ENCODE measurements at regions not wholly inside any gene's neighbourhood (a gene's known extent, or its start where the extent isn't known, plus 50 kb on each side); places are given as distances from the start of the nearest gene placed in this dataset.

DNA sequence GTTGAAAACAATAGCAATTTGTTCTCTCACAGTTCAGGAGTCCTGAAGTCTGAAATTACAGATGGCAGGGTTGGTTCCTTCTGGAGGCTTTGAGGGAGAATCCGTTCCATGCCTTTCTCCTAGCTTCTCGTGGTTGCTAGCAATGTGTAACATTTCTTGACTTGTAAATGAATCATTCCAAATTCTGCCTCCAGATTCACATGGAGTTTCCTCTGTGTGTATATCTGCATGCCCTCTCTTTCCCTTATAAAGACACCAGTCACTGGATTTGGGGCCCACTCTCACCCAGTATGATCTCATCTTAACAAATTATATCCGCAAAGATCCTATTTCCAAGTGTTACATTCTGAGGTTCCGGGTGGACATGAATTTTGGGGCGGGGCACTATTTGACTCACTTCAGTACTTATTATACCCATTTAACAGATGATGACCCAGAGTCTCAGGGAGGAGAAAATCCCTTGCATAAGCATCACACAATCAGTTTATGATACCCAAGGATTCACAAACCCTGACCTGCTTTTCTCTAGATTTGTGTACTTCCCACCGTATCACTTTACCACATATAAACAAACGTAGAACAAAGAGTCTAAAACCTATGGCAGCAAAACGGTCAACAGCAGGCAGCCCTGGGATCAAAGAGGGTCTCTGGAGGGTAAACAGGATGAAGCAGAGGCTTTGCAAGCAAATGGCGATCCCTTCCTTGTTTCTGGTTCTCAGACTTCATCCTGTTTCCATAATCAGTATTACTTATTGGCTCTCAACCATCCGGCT lies 93.7 kb downstream of the C9orf152 start:
- Mint-ChIP-seq H3K27ac (no peak overlapping the region), H3K27me3 (no peaks in the 10 kb centered on the region), H3K36me3 (ENCODE audit: low read depth) (no peaks in the 10 kb centered on the region), H3K4me3 (no peak overlapping the region), H3K4me1 (no peaks in the 10 kb centered on the region), H3K9me3 (no peaks in the 10 kb centered on the region)
- ChIA-PET CTCF (no interaction called here), POLR2A (no interaction called here)
- no peak for DNase-seq

DNA sequence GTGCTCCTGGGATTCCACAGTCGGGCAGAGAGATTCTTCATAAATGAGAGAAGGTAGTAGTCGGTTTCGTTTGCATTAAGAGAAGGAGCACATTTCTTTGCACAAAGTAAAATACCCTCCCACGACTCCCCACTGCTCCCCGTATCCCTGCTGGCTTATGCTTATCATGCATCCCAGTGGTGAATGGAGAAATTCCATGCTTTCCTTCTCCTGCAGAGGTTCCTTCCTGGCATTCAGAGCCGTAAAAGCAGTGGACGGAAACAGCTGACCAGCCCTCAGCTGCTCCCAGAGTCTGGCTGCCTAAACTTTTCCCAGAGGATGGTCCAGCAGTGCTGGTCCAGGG lies 93.1 kb downstream of the C9orf152 start:
- no peak for DNase-seq
- Mint-ChIP-seq H3K4me3 (no peak overlapping the region), H3K9me3 (no peaks in the 10 kb centered on the region), H3K4me1 (no peaks in the 10 kb centered on the region), H3K27me3 (no peaks in the 10 kb centered on the region), H3K36me3 (ENCODE audit: low read depth) (no peaks in the 10 kb centered on the region), H3K27ac (no peak overlapping the region)
- POLR2A ChIA-PET = no interaction called here
- CTCF ChIA-PET = no interaction called here

DNA sequence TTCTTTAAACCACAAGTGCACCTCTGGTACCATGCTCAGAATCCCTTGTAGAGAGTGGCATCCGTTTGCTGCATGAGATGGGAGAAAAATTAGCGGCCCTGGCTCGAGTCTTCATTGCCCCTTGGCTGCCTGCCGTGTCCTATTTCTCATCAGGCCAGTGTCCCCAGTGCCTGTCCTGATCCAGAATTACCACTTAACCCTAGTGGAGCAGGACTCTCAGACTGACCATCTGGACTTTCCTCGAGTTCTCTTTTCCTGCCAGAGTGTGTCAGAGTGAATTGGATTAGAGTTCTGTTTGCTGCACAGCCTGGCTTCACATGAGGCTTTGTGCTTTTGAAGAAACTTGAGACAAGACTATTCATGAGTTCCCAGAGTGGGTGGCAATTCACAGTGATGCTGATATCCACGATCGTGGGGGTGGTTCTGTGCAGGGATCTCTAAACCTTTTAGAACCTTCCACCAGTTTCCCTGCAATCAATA lies 92.6 kb downstream of the C9orf152 start:
- no peaks in the 10 kb centered on the region for H3K4me1 Mint-ChIP-seq
- DNase-seq = no peak
- no peak overlapping the region for H3K27ac Mint-ChIP-seq
- H3K9me3 Mint-ChIP-seq = no peaks in the 10 kb centered on the region
- H3K27me3 Mint-ChIP-seq = no peaks in the 10 kb centered on the region
- H3K36me3 Mint-ChIP-seq (ENCODE audit: low read depth) = no peaks in the 10 kb centered on the region
- ChIA-PET POLR2A (no interaction called here), CTCF (interaction anchor here (1.2 kb wide), 1 partner anchor 234 kb away, joined by 3 read pairs; no protein-coding TSS in a partner anchor)
- H3K4me3 Mint-ChIP-seq = no peak overlapping the region

DNA sequence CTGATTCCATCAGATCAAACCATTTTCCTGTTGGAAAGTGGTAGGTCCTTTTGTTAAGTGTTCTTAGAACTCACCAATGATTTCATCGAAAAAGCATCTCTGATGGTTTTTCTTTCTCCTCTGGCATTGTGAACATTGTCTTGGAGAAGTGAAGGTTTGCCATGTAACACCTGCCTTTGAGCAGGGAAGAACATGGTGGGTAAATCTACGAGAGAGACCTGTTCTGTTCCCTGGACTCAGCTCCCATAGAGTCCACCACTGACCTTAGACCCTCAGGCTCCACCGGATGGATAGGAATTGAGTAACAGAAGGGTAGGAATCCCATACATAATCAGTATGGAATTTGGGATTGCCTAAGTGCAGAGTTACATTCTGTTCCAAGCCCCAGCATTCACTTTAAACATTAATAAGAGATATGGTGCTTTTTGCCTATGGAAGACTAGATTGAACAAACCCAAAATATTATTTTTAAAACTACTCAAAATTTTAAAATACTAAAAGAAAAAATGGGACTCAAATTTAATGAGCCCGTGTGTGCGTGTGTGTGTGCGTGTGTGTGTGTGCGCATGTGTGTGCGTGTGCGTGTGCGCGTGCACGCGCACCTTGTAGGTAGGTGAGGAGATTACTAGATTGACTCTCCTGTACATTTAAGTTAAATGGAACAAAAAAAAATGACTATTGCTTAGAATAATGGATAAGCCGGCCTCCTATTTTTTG lies 92.0 kb downstream of the C9orf152 start:
- H3K4me1 Mint-ChIP-seq = no peaks in the 10 kb centered on the region
- H3K36me3 Mint-ChIP-seq (ENCODE audit: low read depth) = no peaks in the 10 kb centered on the region
- POLR2A ChIA-PET = interaction anchor here (1.3 kb wide), 1 partner anchor 11 kb away, joined by 3 read pairs; no protein-coding TSS in a partner anchor
- CTCF ChIA-PET = interaction anchor here (1.2 kb wide), 1 partner anchor 234 kb away, joined by 3 read pairs; no protein-coding TSS in a partner anchor
- no peak overlapping the region for H3K27ac Mint-ChIP-seq
- no peaks in the 10 kb centered on the region for H3K27me3 Mint-ChIP-seq
- DNase-seq = no peak
- H3K4me3 Mint-ChIP-seq = no peak overlapping the region
- H3K9me3 Mint-ChIP-seq = no peaks in the 10 kb centered on the region

DNA sequence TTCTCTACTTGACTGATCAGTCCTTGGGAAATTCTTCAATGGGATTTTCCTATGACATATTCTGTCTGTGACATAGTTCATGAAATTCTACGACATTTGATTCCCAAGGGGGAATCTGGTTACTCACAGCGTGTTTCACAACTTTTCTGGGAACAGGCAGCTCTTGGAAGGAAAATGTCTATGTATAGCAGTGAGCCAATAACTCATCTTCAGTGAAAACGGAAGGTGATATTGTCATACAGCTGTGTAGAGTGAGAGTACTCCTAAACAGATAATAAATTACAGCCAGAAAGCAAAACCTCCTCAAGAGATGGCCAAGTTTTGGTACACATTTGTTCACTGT lies 91.4 kb downstream of the C9orf152 start:
- H3K27ac Mint-ChIP-seq = no peak overlapping the region
- ChIA-PET POLR2A (interaction anchor here (1.3 kb wide), 1 partner anchor 11 kb away, joined by 3 read pairs; no protein-coding TSS in a partner anchor), CTCF (interaction anchor here (1.2 kb wide), 1 partner anchor 235 kb away, joined by 3 read pairs; no protein-coding TSS in a partner anchor)
- no peaks in the 10 kb centered on the region for H3K36me3 Mint-ChIP-seq (ENCODE audit: low read depth)
- no peaks in the 10 kb centered on the region for H3K9me3 Mint-ChIP-seq
- H3K27me3 Mint-ChIP-seq = no peaks in the 10 kb centered on the region
- no peaks in the 10 kb centered on the region for H3K4me1 Mint-ChIP-seq
- no peak for DNase-seq
- no peak overlapping the region for H3K4me3 Mint-ChIP-seq

- no peak overlapping the region for H3K27ac Mint-ChIP-seq
- no peaks in the 10 kb centered on the region for H3K27me3 Mint-ChIP-seq
- DNase-seq = no peak
- POLR2A ChIA-PET = no interaction called here
- H3K4me1 Mint-ChIP-seq = peaks cover 9% of the 10 kb centered on the region
- no peak overlapping the region for H3K4me3 Mint-ChIP-seq
- CTCF ChIA-PET = no interaction called here
- no peaks in the 10 kb centered on the region for H3K36me3 Mint-ChIP-seq (ENCODE audit: low read depth)
- H3K9me3 Mint-ChIP-seq = no peaks in the 10 kb centered on the region
Observed at GRCh38 chr9:110121170-110121569, 86.8 kb downstream of the C9orf152 start.

DNA sequence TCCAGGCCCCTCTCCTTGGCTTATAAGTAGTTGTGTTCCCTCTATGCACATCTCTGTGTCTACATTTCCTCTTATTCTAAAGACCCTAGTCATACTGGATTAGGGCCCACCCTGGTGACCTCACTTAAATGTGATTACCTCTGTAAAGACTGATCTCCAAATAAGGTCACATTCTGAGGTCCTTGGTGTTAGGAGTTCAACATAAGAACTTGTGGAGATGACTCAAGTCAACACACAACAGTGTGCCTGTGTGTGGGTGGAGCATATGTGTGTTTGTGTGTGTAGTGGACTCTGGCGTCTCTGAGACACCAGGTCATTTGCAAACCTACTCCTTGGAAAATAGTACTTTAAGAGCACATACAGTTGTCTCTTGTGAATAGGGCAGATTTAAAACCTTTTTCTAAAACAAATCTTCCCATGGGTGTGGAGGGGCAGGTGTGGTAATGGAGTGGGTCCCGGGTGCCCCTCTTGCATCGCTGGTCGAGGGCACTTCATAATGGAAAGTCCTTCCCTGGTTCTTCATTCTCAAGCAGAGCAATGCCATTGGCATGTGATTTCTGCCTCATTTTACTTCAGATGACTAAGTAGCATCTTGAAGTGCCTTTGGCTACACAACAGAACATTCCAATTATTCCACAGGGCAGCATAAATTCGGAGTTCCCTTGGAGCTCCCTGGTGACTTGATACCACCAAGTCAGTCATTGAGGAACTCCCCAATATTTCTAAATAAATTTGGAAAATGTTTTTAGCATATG lies 84.4 kb downstream of the C9orf152 start:
- Mint-ChIP-seq H3K27me3 (no peaks in the 10 kb centered on the region), H3K27ac (no peak overlapping the region), H3K36me3 (ENCODE audit: low read depth) (no peaks in the 10 kb centered on the region), H3K4me1 (peaks cover 16% of the 10 kb centered on the region), H3K4me3 (no peak overlapping the region), H3K9me3 (no peaks in the 10 kb centered on the region)
- CTCF ChIA-PET = no interaction called here
- no peak for DNase-seq
- POLR2A ChIA-PET = no interaction called here

DNA sequence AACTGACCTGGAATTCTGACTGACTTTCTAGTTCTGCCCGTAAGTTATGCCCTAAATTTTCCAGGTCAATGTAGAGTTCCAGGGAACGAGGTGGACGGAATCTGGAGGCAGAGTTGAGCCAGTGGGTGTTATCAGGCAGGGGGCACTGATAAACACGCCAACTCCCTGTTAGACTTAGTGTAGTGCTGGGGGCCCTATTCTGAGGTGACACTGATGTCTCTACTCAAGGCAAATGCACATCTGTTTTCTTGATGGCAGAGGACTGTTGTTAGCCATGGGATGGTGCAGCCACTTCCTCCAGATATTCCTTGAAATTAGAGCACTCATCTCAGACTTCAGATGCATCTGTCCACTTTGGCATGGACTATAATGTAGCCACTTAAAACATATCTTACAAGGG lies 83.5 kb downstream of the C9orf152 start:
- H3K27me3 Mint-ChIP-seq = no peaks in the 10 kb centered on the region
- H3K36me3 Mint-ChIP-seq (ENCODE audit: low read depth) = no peaks in the 10 kb centered on the region
- H3K4me1 Mint-ChIP-seq = peaks cover 16% of the 10 kb centered on the region
- no peak overlapping the region for H3K4me3 Mint-ChIP-seq
- CTCF ChIA-PET = no interaction called here
- no peaks in the 10 kb centered on the region for H3K9me3 Mint-ChIP-seq
- no peak overlapping the region for H3K27ac Mint-ChIP-seq
- DNase-seq = no peak
- POLR2A ChIA-PET = no interaction called here

- Mint-ChIP-seq H3K36me3 (ENCODE audit: low read depth) (no peaks in the 10 kb centered on the region), H3K27me3 (no peaks in the 10 kb centered on the region), H3K27ac (no peak overlapping the region), H3K4me1 (peaks cover 16% of the 10 kb centered on the region), H3K9me3 (no peaks in the 10 kb centered on the region), H3K4me3 (no peak overlapping the region)
- POLR2A ChIA-PET = interaction anchor here (0.8 kb wide), 1 partner anchor 15 kb away, joined by 3 read pairs; no protein-coding TSS in a partner anchor
- CTCF ChIA-PET = interaction anchor here (1.3 kb wide), 2 partner anchors 17 to 58 kb away, joined by 4 to 6 read pairs; no protein-coding TSS in a partner anchor
- DNase-seq = no peak
Observed at GRCh38 chr9:110125207-110125751, 82.7 kb downstream of the C9orf152 start.

- Mint-ChIP-seq H3K4me1 (peaks cover 16% of the 10 kb centered on the region), H3K27ac (peak overlapping the region; percentile 15), H3K36me3 (ENCODE audit: low read depth) (no peaks in the 10 kb centered on the region), H3K4me3 (no peak overlapping the region), H3K27me3 (no peaks in the 10 kb centered on the region), H3K9me3 (no peaks in the 10 kb centered on the region)
- CTCF ChIA-PET = interaction anchor here (1.1 to 1.3 kb wide), 3 partner anchors 17 to 221 kb away, joined by 4 to 6 read pairs (median 4); no protein-coding TSS in a partner anchor
- POLR2A ChIA-PET = interaction anchor here (0.8 kb wide), 1 partner anchor 16 kb away, joined by 3 read pairs; no protein-coding TSS in a partner anchor
- no peak for DNase-seq
Observed at GRCh38 chr9:110125763-110126351, 82.1 kb downstream of the C9orf152 start.

- H3K27me3 Mint-ChIP-seq = no peaks in the 10 kb centered on the region
- ChIA-PET CTCF (interaction anchor here (1.1 to 1.3 kb wide), 3 partner anchors 16 to 222 kb away, joined by 4 to 6 read pairs (median 4); no protein-coding TSS in a partner anchor), POLR2A (no interaction called here)
- DNase-seq = no peak
- peaks cover 1% of the 10 kb centered on the region for H3K36me3 Mint-ChIP-seq (ENCODE audit: low read depth)
- peaks cover 18% of the 10 kb centered on the region for H3K4me1 Mint-ChIP-seq
- no peaks in the 10 kb centered on the region for H3K9me3 Mint-ChIP-seq
- H3K4me3 Mint-ChIP-seq = no peak overlapping the region
- peak overlapping the region; percentile 15 for H3K27ac Mint-ChIP-seq
Observed at GRCh38 chr9:110126499-110126941, 81.4 kb downstream of the C9orf152 start.

DNA sequence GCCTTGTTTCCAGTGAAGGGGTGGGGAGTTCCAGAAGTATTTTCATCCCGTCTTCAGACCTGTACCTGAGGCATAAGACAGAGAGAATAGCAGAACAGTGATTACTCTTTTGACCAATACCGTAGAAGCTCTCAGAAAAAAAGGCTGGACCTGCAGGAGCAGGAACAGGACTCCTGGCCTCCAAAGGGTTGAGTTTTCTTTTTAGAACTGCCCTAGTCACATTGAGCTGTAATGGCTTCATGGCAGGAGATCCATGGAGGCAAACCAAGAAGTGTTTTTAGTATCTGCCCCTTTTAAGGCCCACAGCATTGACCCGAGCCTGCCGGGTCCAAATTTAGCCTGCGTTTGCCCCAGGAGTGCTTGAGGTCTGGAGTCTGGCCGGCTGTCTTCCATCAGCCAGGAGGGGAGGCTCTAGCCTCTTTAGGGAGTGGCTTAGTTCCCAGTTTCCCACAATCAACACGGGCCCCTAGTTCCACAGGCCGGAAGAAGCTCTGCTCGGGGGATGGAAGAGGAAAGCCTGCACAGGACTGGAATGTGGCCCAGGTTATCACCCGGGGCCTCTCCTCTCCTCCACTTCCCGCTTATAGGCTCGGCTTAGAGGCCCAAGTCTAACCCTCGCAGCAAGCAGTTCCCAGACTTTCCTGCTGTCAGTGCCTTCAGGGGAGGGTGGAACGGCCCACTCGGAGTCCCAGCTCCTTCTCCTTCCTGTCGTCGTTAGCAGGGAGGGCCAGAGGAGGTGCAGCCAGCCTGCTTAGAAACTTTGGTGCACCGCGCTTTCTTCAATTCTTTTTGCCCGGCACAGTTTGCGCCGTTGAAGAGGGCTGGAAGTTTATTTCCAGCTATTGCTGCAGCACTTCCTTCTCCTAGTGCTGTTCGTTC lies 80.7 kb downstream of the C9orf152 start:
- ChIA-PET CTCF (interaction anchor here (1.5 kb wide), 1 partner anchor 56 kb away, joined by 3 read pairs; no protein-coding TSS in a partner anchor), POLR2A (no interaction called here)
- Mint-ChIP-seq H3K27ac (peak overlapping the region; percentile 15), H3K9me3 (no peaks in the 10 kb centered on the region), H3K36me3 (ENCODE audit: low read depth) (peaks cover 4% of the 10 kb centered on the region), H3K4me1 (peaks cover 20% of the 10 kb centered on the region), H3K27me3 (no peaks in the 10 kb centered on the region), H3K4me3 (no peak overlapping the region)
- DNase-seq = no peak
